K562 (cell line): ENCODE measurements at regions not wholly inside any gene's neighbourhood (a gene's known extent, or its start where the extent isn't known, plus 50 kb on each side); places are given as distances from the start of the nearest gene placed in this dataset.
"Not testable (repeated sequence)": the region's sequence is repeated elsewhere in the genome, so short reads cannot be mapped to it uniquely, and the experiment has no call there.

ENCODE experiments used
- ATAC-seq: fragments of 200-7000 bp; cut with Tn5 transposase; 3 replicates; pipeline ENCODE4 v1.9.1; 2020; ENCODE audit warnings: moderate library complexity
- BruUV-seq: library from RNA; stranded (reverse); fragments of 400-500 nt; replicated peaks from 2 replicates; lab custom pipeline; 2021; lab: Mats Ljungman, UMichigan
- CTCF ChIA-PET: fragments of 300-600 bp; formaldehyde crosslinking; extraction: SDS; loops from one replicate; lab custom pipeline; 2021; ENCODE audit warnings: low intra/inter-chr PET ratio; lab: Yijun Ruan, JAX
- POLR2A ChIA-PET: fragments of 300-600, 350-650 bp; sonication (Branson Sonifier 250); formaldehyde crosslinking; extraction: SDS; loops from one replicate; lab custom pipeline; 2021; ENCODE audit warnings: antibody characterized with exemption, inconsistent platforms; lab: Yijun Ruan, JAX
- DNase-seq, 4 experiments: peaks; one replicate each; pipeline versions ENCODE4 v3.0.0 to v3.0.0-alpha.2; 2011 to 2018; ENCODE audit warnings: low spot score in 3 of 4, mixed read lengths in 3 of 4; ENCODE audit errors: extremely low read depth in 1 of 4
- FAIRE-seq: peaks from 2 replicates; lab custom pipeline; 2011; peaks lifted over from hg19 to GRCh38; lab: Jason Lieb, UNC
- H2AFZ ChIP-seq: 2 replicates; pipeline ENCODE4 v1.6.0; 2011; ENCODE audit warnings: low read depth, low read length, control low read depth, inconsistent platforms
- H3K27ac ChIP-seq: fragments of 200-600 bp; 3 replicates; pipeline ENCODE4 v1.8.0; 2011; ENCODE audit warnings: low read depth, mild to moderate bottlenecking, control low read depth, inconsistent platforms, low read length, moderate library complexity, mixed read lengths; ENCODE audit errors: extremely low read depth
- H3K27me3 ChIP-seq, 2 experiments: fragments of 300-600 bp in 1 of 2; 2 replicates in 1 of 2; 3 replicates in 1 of 2; pipeline versions ENCODE4 v1.6.0 to v1.8.0; 2011; ENCODE audit warnings: inconsistent platforms in 2 of 2, low read length in 2 of 2, mild to moderate bottlenecking in 1 of 2, mixed read lengths in 1 of 2, moderate library complexity in 1 of 2; ENCODE audit not compliant: control insufficient read depth in 2 of 2, insufficient read depth in 2 of 2
- H3K36me3 ChIP-seq: fragments of 300-600 bp; 3 replicates; pipeline ENCODE4 v1.8.0; 2011; ENCODE audit warnings: mild to moderate bottlenecking, low read length, inconsistent platforms; ENCODE audit not compliant: control insufficient read depth, insufficient read depth
- H3K4me1 ChIP-seq, 2 experiments: fragments of 200-600 bp in 1 of 2; replicated peaks in 1 of 2; 2 replicates in 1 of 2; 3 replicates in 1 of 2; pipeline versions ENCODE4 v1.5.1 to v1.8.0; 2011; ENCODE audit warnings: inconsistent platforms in 2 of 2, low read length in 2 of 2, mild to moderate bottlenecking in 1 of 2, mixed read lengths in 1 of 2, moderate library complexity in 1 of 2; ENCODE audit not compliant: control insufficient read depth in 2 of 2, insufficient read depth in 2 of 2
- H3K4me2 ChIP-seq: 2 replicates; pipeline ENCODE4 v1.6.1; 2011; ENCODE audit warnings: low read length, control low read depth, inconsistent platforms, mixed read lengths; ENCODE audit not compliant: insufficient read depth
- H3K4me3 ChIP-seq: fragments of 200-600 bp; sonication (generic), shearing (Covaris generic); 2 replicates; pipeline ENCODE4 v1.5.1; 2016; ENCODE audit warnings: control low read depth, inconsistent platforms
- H3K79me2 ChIP-seq: fragments of 200-600 bp; 3 replicates; pipeline ENCODE4 v1.8.0; 2011; ENCODE audit warnings: low read length, inconsistent platforms; ENCODE audit not compliant: control insufficient read depth, insufficient read depth
- H3K9ac ChIP-seq, 2 experiments: 2 replicates each; pipeline versions ENCODE4 v1.6.0 to v1.6.1; 2011; ENCODE audit warnings: low read depth in 2 of 2, low read length in 2 of 2, control low read depth in 1 of 2, inconsistent platforms in 1 of 2, mild to moderate bottlenecking in 1 of 2, mixed read lengths in 1 of 2; ENCODE audit not compliant: insufficient read depth in 1 of 2
- H3K9me1 ChIP-seq: one replicate; pipeline ENCODE4 v1.6.0; 2011; ENCODE audit warnings: inconsistent platforms, mild to moderate bottlenecking, low read length, moderate library complexity; ENCODE audit not compliant: control insufficient read depth, insufficient read depth
- H3K9me3 ChIP-seq: replicated peaks from 2 replicates; pipeline ENCODE4 v1.5.1; 2011; ENCODE audit warnings: low read depth, low read length, inconsistent platforms; ENCODE audit not compliant: control insufficient read depth, insufficient read depth
- H4K20me1 ChIP-seq: replicated peaks from 2 replicates; pipeline ENCODE4 v1.6.1; 2011; ENCODE audit warnings: low read length, inconsistent platforms, mixed read lengths; ENCODE audit not compliant: control insufficient read depth, insufficient read depth
- DMBX1 ChIP-seq: fragments of 250-450 bp; sonication (Bioruptor Pico); IDR thresholded peaks from 2 replicates; pipeline ENCODE4 v1.8.0; 2022; ENCODE audit warnings: inconsistent platforms, mild to moderate bottlenecking, moderate library complexity, borderline replicate concordance
- HNRNPLL ChIP-seq: fragments of 200-400 bp; formaldehyde crosslinking; IDR thresholded peaks from 2 replicates; pipeline ENCODE4 v1.6.1; 2017; ENCODE audit warnings: low read length, low read depth, mild to moderate bottlenecking; ENCODE audit not compliant: poor library complexity, severe bottlenecking
- HNRNPUL1 ChIP-seq: fragments of 200-400 bp; formaldehyde crosslinking; IDR thresholded peaks from 2 replicates; pipeline ENCODE4 v1.6.1; 2017; ENCODE audit warnings: low read length
- ILK ChIP-seq: fragments of 450-650 bp; IDR thresholded peaks from 2 replicates; pipeline ENCODE4 v1.6.1; 2016; ENCODE audit warnings: missing genetic modification characterization, low read depth, mild to moderate bottlenecking, missing compliant biosample characterization, moderate library complexity, borderline replicate concordance
- NFYB ChIP-seq: IDR thresholded peaks from 2 replicates; pipeline ENCODE4 v1.6.1; 2011; ENCODE audit warnings: mild to moderate bottlenecking, moderate library complexity; ENCODE audit not compliant: insufficient read length; ENCODE audit errors: extremely low read depth
- RBM34 ChIP-seq: fragments of 200-400 bp; formaldehyde crosslinking; IDR thresholded peaks from 2 replicates; pipeline ENCODE4 v1.6.1; 2018; ENCODE audit warnings: low read length, borderline replicate concordance; ENCODE audit not compliant: insufficient read depth
- SRSF9 ChIP-seq: fragments of 200-400 bp; formaldehyde crosslinking; IDR thresholded peaks from 2 replicates; pipeline ENCODE4 v1.6.1; 2017; ENCODE audit warnings: low read depth, low read length, borderline replicate concordance
- ZNF3 ChIP-seq: fragments of 250-450 bp; sonication (Bioruptor Pico); IDR thresholded peaks from 2 replicates; pipeline ENCODE4 v1.5.0; 2021; ENCODE audit warnings: mild to moderate bottlenecking, moderate library complexity
- ZNF41 ChIP-seq: fragments of 250-450 bp; sonication (Bioruptor Pico); conservative IDR thresholded peaks from 2 replicates; pipeline ENCODE4 v1.4.0; 2020; ENCODE audit warnings: mild to moderate bottlenecking
- ZNF592 ChIP-seq: fragments of 450-650 bp; IDR thresholded peaks from 2 replicates; pipeline ENCODE4 v1.6.1; 2017; ENCODE audit warnings: antibody characterized with exemption, mild to moderate bottlenecking
- WGBS: fragments of 100-300 bp; shearing (Covaris generic); methylation state at CpG from one replicate; pipeline ENCODE4 v1.1.6; 2016; ENCODE audit warnings: low coverage, mixed read lengths; ENCODE audit not compliant: insufficient coverage; ENCODE audit errors: missing lambda C conversion rate; 5-methylcytosine and 5-hydroxymethylcytosine counted together
- in situ Hi-C: fragments of 300-500 bp; cut with MboI; formaldehyde crosslinking; loops from 4 replicates; pipeline ENCODE4 v1.15.0; 2018; ENCODE audit warnings: inconsistent platforms, mixed read lengths
- intact Hi-C: fragments of 100-400 bp; cut with micrococcal nuclease; formaldehyde crosslinking; loops from 2 replicates; pipeline ENCODE4 v1.14.2; 2022

DNA sequence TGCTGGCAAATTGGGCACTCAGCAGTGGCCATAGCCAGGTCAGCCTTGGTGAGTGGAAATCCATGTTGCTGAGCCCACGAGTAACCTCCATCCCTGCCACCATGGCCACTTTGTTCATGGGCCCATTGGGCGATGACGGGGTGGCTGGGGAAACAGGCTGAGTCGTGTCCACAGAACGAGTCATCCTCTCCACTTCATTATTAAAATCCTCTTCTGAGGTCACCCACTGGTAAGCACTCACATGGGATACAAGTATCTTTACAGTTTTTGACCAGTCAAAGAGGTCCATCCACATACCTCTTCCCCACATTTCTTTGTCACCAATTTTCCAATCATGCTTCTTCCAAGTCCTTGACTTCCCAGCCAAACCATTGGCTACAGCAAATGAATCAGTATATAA is 742.4 kb upstream of the RGMB start:
- WGBS: 0% methylated on average over 5 of the region's 5 CpGs
- CTCF ChIA-PET: not testable (repeated sequence)

GRCh38 chr5:98031496-98031895 is 742.0 kb upstream of the RGMB start:
- 0% methylated on average over 3 of the region's 3 CpGs for WGBS
- intact Hi-C loops: no loop called here
- Histone ChIP-seq H3K4me2 (no peak overlapping the region), H3K4me3 (no peak overlapping the region), H3K36me3 (no peaks in the 10 kb centered on the region), H4K20me1 (no peaks in the 10 kb centered on the region), H3K9me3 (no peaks in the 10 kb centered on the region), H3K4me1 (no peaks in the 10 kb centered on the region), H3K27ac (no peak overlapping the region), H3K79me2 (no peaks in the 10 kb centered on the region), H2AFZ (no peak overlapping the region), H3K9ac (no peak overlapping the region)
- ChIA-PET POLR2A (no interaction called here), CTCF (no interaction called here)
- ATAC-seq (no peak), FAIRE-seq (no peak), DNase-seq (no peak)
- no peak for TF ChIP-seq HNRNPUL1
- no peak for TF ChIP-seq SRSF9
- TF ChIP-seq DMBX1 (CRISPR knock-in tag): no peak
- TF ChIP-seq ZNF41: no peak
- no peak for TF ChIP-seq NFYB
- no peak for TF ChIP-seq RBM34
- no peak for TF ChIP-seq ZNF3 (CRISPR knock-in tag)
- no peak for TF ChIP-seq ILK (tag)
- TF ChIP-seq ZNF592: no peak
- no peak for TF ChIP-seq HNRNPLL
- TF ChIP-seq, all 486 proteins: peak for 0
- no TSS peak for BruUV-seq
- in situ Hi-C loops: no loop called here
- Histone ChIP-seq H3K27me3 (no peaks in the 10 kb centered on the region), H3K9me1 (no peaks in the 10 kb centered on the region)

More for the DNA sequence above, 742.4 kb upstream of the RGMB start:
- ATAC-seq, H3K4me3 ChIP-seq, POLR2A ChIA-PET, H2AFZ ChIP-seq, intact Hi-C loops, H3K9me3 ChIP-seq, H3K27me3 ChIP-seq, in situ Hi-C loops, H3K27ac ChIP-seq, H3K9ac ChIP-seq, H4K20me1 ChIP-seq, H3K79me2 ChIP-seq, H3K4me1 ChIP-seq, BruUV-seq, DNase-seq, H3K4me2 ChIP-seq, H3K9me1 ChIP-seq, FAIRE-seq, H3K36me3 ChIP-seq: not testable (repeated sequence)
